ENCODE measurements at regions not wholly inside any gene's neighbourhood (a gene's known extent, or its start where the extent isn't known, plus 50 kb on each side); places are given as distances from the start of the nearest gene placed in this dataset.

DNA sequence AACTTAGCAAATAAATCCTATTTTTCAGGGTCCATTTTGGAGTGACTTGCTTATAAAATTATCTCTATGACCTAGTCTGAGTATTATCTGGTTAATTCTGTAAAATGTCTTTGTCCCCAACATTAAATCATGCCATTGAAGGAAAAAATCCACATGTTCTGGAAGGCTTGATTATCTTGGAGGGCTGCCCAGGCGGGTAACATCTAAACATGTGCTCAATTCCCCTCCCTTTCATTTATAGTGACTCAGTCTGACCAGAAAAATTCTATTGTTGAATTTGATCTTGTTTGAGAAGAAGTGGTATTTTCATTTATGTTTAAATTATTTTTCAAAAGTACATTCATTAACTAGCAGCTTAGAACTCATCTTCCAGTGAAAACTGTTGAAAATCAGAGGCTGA, 55.4 kb upstream of the SLC10A7 start:
- Histone ChIP-seq H3K27ac (no peak overlapping the region), H3K4me3 (no peak overlapping the region), H3K9me3 (no peaks in the 10 kb centered on the region), H3K4me1 (no peaks in the 10 kb centered on the region), H3K27me3 (peaks cover 0 to 5% of the 10 kb centered on the region in 2 donors), H3K36me3 (no peaks in the 10 kb centered on the region)
- ATAC-seq (no peak), DNase-seq (no peak)
- intact Hi-C loops (cut with DNase I) = no loop called here
- no peak for TF ChIP-seq CTCF (IDR thresholded peaks at IDR 0.05)

GRCh38 chr4:146582864-146583263, 55.8 kb upstream of the POU4F2 start:
- TF ChIP-seq CTCF (IDR thresholded peaks at IDR 0.05) = no peak
- H3K27me3 ChIP-seq = no peaks in the 10 kb centered on the region
- H3K36me3 ChIP-seq = no peaks in the 10 kb centered on the region
- H3K27ac ChIP-seq = no peak overlapping the region
- H3K4me1 ChIP-seq = peaks cover 5 to 6% of the 10 kb centered on the region in 2 donors
- H3K4me3 ChIP-seq = no peak overlapping the region
- intact Hi-C loops (cut with DNase I) = no loop called here
- ATAC-seq = no peak
- DNase-seq = no peak
- no peaks in the 10 kb centered on the region for H3K9me3 ChIP-seq

GRCh38 chr4:146585761-146586333, 52.8 kb upstream of the POU4F2 start:
- Histone ChIP-seq H3K36me3 (no peaks in the 10 kb centered on the region), H3K9me3 (no peaks in the 10 kb centered on the region), H3K4me1 (peaks cover 5 to 6% of the 10 kb centered on the region in 2 donors), H3K27me3 (no peaks in the 10 kb centered on the region), H3K27ac (no peak overlapping the region), H3K4me3 (no peak overlapping the region)
- ATAC-seq (peak; percentile 80), DNase-seq (peak in 2 of 4 donors; percentile 44 to 62)
- TF ChIP-seq CTCF (IDR thresholded peaks at IDR 0.05) = no peak
- intact Hi-C loops (cut with DNase I) = no loop called here
